Cardiac septum (tissue), 1 donor: ENCODE measurements at regions not wholly inside any gene's neighbourhood (a gene's known extent, or its start where the extent isn't known, plus 50 kb on each side); places are given as distances from the start of the nearest gene placed in this dataset.

Experiments used
- DNase-seq: peaks from one replicate; pipeline ENCODE4 v3.0.0-alpha.2; 2020; ENCODE audit warnings: low spot score
- intact Hi-C: fragments of 100-400 bp; cut with DNase I; formaldehyde crosslinking; loops from one replicate; pipeline ENCODE4 v1.14.0; 2022
- donor health status: DM: no; HTN: no; CAD: no.

- intact Hi-C loops = no loop called here
Observed at GRCh38 chr6:74113901-74114300, 417.9 kb downstream of the CD109 start.

GRCh38 chr6:74103417-74103816 is 407.4 kb downstream of the CD109 start:
- no peak for DNase-seq
- intact Hi-C loops = no loop called here

More at GRCh38 chr6:74113901-74114300, 417.9 kb downstream of the CD109 start:
- DNase-seq = no peak

DNA sequence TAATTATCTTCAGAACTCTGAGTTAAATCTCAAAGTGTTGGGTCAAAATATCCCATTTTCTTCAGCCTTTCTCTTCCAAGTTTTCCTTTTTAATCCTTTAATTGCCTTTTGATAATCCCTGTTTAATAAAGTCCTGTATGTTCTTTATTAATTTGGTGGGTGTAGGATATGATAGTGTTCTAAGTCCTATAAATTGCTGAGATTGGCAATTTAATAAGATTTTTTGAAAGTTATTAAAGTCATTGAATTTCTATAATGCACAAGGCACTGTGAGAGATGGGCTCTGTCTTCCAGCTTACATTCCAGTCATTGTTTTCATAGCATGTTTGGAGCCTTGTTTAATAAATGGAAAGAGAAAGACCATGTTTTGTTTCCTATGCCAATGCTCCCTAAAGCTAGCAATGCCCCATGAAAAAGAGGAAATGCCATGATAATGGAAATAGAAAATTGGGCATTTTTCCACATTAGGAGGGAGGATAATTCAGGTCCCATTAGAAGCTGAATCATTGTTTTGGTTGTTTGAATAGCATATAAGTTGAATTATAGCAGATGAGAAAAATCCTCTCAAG is 404.8 kb downstream of the CD109 start:
- DNase-seq = no peak
- intact Hi-C loops = no loop called here

GRCh38 chr6:74096329-74096728 is 400.3 kb downstream of the CD109 start:
- DNase-seq = no peak
- intact Hi-C loops = no loop called here

DNA sequence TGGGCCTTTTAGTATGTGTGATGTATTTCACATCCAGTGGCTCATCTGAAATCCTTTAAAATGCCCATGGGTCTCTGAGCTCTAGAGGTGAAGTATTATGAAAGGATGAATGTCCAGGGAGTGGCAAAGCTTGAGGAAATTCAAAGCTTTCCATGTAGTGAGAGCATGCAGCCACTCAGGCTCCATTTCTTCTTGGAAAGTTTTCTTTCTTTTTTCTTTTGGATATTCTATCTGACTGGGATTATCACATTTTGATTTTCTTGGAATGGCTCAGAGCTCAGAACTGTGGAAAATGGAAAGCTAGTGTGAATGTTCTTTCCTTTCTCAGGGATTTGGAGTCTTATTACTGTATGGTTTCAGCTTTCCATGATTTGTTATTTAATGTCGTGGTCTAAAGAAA is 397.4 kb downstream of the CD109 start:
- intact Hi-C loops = no loop called here
- DNase-seq = no peak

GRCh38 chr6:74091794-74092157 is 395.8 kb downstream of the CD109 start:
- no peak for DNase-seq
- intact Hi-C loops = no loop called here

- DNase-seq = no peak
- intact Hi-C loops = no loop called here
Observed at GRCh38 chr6:74091136-74091793, 395.3 kb downstream of the CD109 start.

DNA sequence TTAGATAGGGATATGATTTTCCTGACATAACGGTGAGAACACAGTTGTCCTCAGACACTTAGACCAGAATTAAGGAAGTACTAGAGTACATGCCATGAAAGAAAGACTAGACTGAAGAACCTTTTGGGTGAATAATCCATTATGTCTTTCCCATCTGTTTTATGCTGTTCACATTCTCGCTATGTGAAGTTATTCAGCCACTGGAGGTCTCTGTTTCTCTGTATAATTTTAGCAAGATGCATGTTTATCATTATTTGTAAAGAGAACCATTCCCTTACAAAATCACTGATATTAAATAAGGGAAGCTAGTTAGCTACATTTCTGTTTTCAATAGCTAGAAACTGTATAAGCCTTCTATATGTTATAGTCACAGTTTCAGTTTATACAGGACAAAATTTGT is 391.9 kb downstream of the CD109 start:
- intact Hi-C loops = loop anchor here (5.0 kb wide), 1 partner anchor 1119 kb away; the partner anchor contains the start of gene COL12A1
- DNase-seq = no peak

DNA sequence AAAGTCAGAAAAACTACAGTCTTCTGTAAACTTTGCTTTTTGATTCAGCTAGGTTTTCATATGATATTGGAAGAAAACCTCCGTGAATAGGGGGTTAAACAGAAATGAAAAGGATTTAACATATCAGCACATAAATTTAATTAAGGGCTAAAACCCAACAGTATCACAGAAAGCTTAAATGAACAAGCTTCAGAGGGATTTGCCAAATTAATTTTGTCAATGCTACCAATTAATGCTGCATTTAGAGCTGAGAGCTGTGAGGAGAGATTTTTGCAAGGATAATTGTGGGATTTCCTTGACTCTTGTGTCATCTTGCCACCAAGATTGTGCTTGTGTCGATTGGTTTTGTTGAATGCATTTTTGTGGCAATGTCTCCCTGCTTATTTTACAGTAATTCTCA is 379.9 kb downstream of the CD109 start:
- DNase-seq = no peak
- intact Hi-C loops = no loop called here

DNA sequence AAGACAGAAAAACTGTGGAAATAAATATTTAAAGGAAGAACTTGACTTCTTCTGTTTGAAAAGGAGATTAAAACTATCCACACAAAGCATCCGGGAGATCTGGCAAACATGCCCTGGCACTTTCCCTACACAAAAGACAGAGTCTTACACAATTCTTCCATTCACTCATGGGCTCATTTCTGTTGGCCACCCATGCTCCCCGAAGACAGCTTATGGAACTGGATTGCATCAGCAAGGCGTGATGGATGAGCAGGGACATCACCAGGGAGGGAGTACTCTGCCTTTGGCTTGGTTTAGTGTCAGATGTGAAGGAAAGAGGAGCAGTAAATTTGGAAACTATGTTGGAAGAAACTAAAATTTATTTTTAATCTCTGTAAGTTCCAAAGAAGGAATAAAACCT is 379.3 kb downstream of the CD109 start:
- no peak for DNase-seq
- intact Hi-C loops = no loop called here

GRCh38 chr6:74074645-74075044 is 378.6 kb downstream of the CD109 start:
- no peak for DNase-seq
- intact Hi-C loops = no loop called here

DNA sequence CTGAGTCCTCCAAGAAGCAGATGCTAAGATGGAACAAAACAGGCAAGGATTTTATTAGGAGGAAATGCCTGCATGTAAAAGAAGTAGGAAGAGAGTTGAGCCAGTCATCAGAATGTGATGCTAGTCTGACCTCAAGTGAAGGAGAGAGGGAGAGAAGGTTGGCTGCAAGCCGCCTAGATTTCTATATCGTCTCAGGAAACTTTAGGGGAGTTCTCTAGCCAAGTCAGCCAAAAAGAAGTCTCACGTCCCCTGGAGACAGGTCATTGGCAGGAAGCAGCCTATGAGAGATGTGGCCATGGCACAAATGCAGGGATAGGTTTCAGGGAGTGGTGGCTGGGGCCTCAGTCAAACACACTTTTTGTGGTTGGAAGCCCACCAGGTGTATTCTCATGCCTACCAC is 378.0 kb downstream of the CD109 start:
- DNase-seq = no peak

GRCh38 chr6:74073429-74073828 is 377.4 kb downstream of the CD109 start:
- no peak for DNase-seq
- intact Hi-C loops = no loop called here

More for the DNA sequence above, 378.0 kb downstream of the CD109 start:
- intact Hi-C loops = no loop called here

DNA sequence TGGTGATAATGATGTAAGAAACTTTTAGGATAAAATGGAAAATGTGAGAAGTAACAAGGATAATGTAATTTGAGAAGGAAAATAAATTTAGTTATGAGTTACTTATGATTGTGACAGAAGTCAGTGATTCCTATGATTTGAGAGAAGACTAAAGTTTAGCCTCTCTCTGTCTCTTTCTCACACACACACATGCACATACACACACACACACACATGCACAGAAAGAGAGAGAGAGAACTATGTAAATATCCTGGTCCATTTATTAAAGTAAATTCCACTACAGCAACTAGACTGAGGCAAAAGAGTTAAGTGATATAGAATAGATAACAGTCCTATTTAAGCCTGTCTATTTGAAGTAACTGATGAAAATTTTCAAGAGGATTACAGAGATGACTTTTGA is 375.2 kb downstream of the CD109 start:
- intact Hi-C loops = no loop called here
- DNase-seq = no peak

DNA sequence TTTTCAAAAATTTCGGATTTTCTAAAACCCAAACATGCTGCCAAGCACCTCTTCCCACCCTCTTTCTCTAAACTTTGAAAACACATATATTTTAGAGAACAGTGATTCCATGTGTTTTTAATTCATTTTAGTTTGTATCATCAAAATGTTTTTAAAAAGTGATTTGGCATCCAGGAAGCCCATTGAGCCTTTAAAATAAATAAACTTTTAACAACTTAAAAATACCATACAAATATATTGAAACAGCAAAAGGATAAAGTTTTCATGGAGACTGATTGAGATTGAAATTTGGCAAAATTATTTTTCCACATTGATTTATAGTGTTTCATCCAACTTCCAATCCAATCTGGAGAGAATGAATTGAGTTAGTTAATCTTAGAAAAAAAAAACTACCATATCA is 374.7 kb downstream of the CD109 start:
- no peak for DNase-seq
- intact Hi-C loops = no loop called here

GRCh38 chr6:74070091-74070490 is 374.1 kb downstream of the CD109 start:
- intact Hi-C loops = no loop called here
- DNase-seq = no peak

- DNase-seq = no peak
- intact Hi-C loops = no loop called here
Observed at GRCh38 chr6:74069089-74069581, 373.1 kb downstream of the CD109 start.

GRCh38 chr6:74066168-74066871 is 370.3 kb downstream of the CD109 start:
- DNase-seq = no peak
- intact Hi-C loops = no loop called here

DNA sequence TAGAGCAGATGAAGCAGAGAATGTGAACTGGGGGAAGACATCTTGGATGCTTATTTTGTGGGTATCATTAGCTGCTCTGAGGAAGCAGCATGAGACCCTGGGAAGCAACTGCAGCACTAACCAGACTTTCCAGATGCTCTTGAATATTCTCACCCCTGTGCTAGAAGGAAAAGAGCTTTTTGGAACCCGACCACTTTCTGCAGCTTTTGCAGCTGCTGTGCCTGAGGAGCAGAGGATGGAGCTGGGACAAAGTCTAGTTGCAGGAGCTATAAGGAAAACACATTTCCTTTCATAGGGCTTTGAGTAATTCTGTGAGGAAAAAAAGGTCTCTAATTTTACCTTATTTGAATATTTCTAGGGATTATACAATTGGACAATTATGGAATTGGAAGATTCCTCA is 369.7 kb downstream of the CD109 start:
- intact Hi-C loops = no loop called here
- DNase-seq = no peak

- intact Hi-C loops = no loop called here
Observed at GRCh38 chr6:74063391-74063790, 367.4 kb downstream of the CD109 start.

GRCh38 chr6:74061201-74061600 is 365.2 kb downstream of the CD109 start:
- intact Hi-C loops = no loop called here
- DNase-seq = no peak

More at GRCh38 chr6:74063391-74063790, 367.4 kb downstream of the CD109 start:
- no peak for DNase-seq
